ENCODE measurements at regions not wholly inside any gene's neighbourhood (a gene's known extent, or its start where the extent isn't known, plus 50 kb on each side); places are given as distances from the start of the nearest gene placed in this dataset.
"Not testable (repeated sequence)": the region's sequence is repeated elsewhere in the genome, so short reads cannot be mapped to it uniquely, and the experiment has no call there.

GRCh38 chr10:23545866-23546265 is 107.0 kb downstream of the OTUD1 start:
- DNase-seq = not testable (repeated sequence)

GRCh38 chr10:23556727-23557440 is 118.0 kb downstream of the OTUD1 start:
- DNase-seq = no peak

GRCh38 chr10:23557777-23558176 is 118.9 kb downstream of the OTUD1 start:
- no peak for DNase-seq

- DNase-seq = no peak
Measured at GRCh38 chr10:23558361-23558799, 119.5 kb downstream of the OTUD1 start.

GRCh38 chr10:23568996-23569395 is 130.1 kb downstream of the OTUD1 start:
- no peak for DNase-seq

GRCh38 chr10:23571884-23572283 is 133.0 kb downstream of the OTUD1 start:
- DNase-seq = no peak

GRCh38 chr10:23581906-23582450 is 143.1 kb downstream of the OTUD1 start:
- DNase-seq = no peak

- DNase-seq = no peak
Measured at GRCh38 chr10:23584396-23584795, 145.5 kb downstream of the OTUD1 start.

- DNase-seq = no peak
Measured at GRCh38 chr10:23585186-23585585, 146.3 kb downstream of the OTUD1 start.

GRCh38 chr10:23585666-23586065 is 146.8 kb downstream of the OTUD1 start:
- no peak for DNase-seq

GRCh38 chr10:23595278-23595677 is 156.4 kb downstream of the OTUD1 start:
- not testable (repeated sequence) for DNase-seq

- no peak for DNase-seq
Measured at GRCh38 chr10:23604613-23605012, 165.7 kb downstream of the OTUD1 start.

GRCh38 chr10:23606456-23606855 is 167.6 kb downstream of the OTUD1 start:
- DNase-seq = no peak

- no peak for DNase-seq
Measured at GRCh38 chr10:23608926-23609325, 170.1 kb downstream of the OTUD1 start.

GRCh38 chr10:23610626-23611307 is 171.9 kb downstream of the OTUD1 start:
- no peak for DNase-seq

GRCh38 chr10:23611308-23612029 is 172.6 kb downstream of the OTUD1 start:
- DNase-seq = no peak

- DNase-seq = no peak
Measured at GRCh38 chr10:23613900-23614299, 175.0 kb downstream of the OTUD1 start.

GRCh38 chr10:23614483-23614882 is 175.6 kb downstream of the OTUD1 start:
- no peak for DNase-seq

GRCh38 chr10:23630376-23630775 is 191.5 kb downstream of the OTUD1 start:
- DNase-seq = no peak

- DNase-seq = no peak
Measured at GRCh38 chr10:23630885-23631284, 192.0 kb downstream of the OTUD1 start.

- DNase-seq = no peak
Measured at GRCh38 chr10:23643111-23643780, 204.4 kb downstream of the OTUD1 start.

- no peak for DNase-seq
Measured at GRCh38 chr10:23648618-23649017, 209.7 kb downstream of the OTUD1 start.

- DNase-seq = no peak
Measured at GRCh38 chr10:23656735-23657134, 217.9 kb downstream of the OTUD1 start.

Measured in activated CD4-positive, CD25-positive, alpha-beta regulatory T cell treated with anti-CD3 and anti-CD28 coated beads, Interleukin-2, amount 50 U/mL, for 72 hours (primary cell).